H1 (cell line): ENCODE measurements at regions not wholly inside any gene's neighbourhood (a gene's known extent, or its start where the extent isn't known, plus 50 kb on each side); places are given as distances from the start of the nearest gene placed in this dataset.

Experiments
- ASH2L ChIP-seq: fragments of 200-600, 300-600 bp; sonication (generic); IDR thresholded peaks from one replicate; pipeline ENCODE4 v1.7.1; 2017; ENCODE audit warnings: low read length
- CTCF ChIP-seq, 3 experiments: IDR thresholded peaks; 1 replicate in 2 of 3; 2 replicates in 1 of 3; pipeline versions ENCODE4 v1.5.1 to v1.6.1; 2011; ENCODE audit warnings: low read length in 3 of 3, mild to moderate bottlenecking in 3 of 3, inconsistent platforms in 2 of 3, low read depth in 1 of 3, moderate library complexity in 1 of 3; ENCODE audit not compliant: insufficient read depth in 1 of 3; ENCODE audit errors: control extremely low read depth in 1 of 3
- JUND ChIP-seq: IDR thresholded peaks from 2 replicates; pipeline ENCODE4 v1.6.1; 2011; ENCODE audit warnings: mild to moderate bottlenecking, improper control_type of control experiment, low read length
- SIRT6 ChIP-seq: IDR thresholded peaks from one replicate; pipeline ENCODE4 v1.7.1; 2012; ENCODE audit warnings: low read length, inconsistent platforms

- TF ChIP-seq SIRT6, result no peak
- no peak for TF ChIP-seq CTCF (IDR thresholded peaks at IDR 0.05; ENCODE audit: control extremely low read depth in 1 of 3, insufficient read depth in 1 of 3, low read depth in 1 of 3, low read length in 3 of 3)
- TF ChIP-seq ASH2L, result no peak
- TF ChIP-seq JUND, result no peak
Observed at GRCh38 chr9:105083256-105083655, 155.3 kb upstream of the ABCA1 start.
